T-helper 17 cell (primary cell): ENCODE measurements at regions not wholly inside any gene's neighbourhood (a gene's known extent, or its start where the extent isn't known, plus 50 kb on each side); places are given as distances from the start of the nearest gene placed in this dataset.
"Not testable (repeated sequence)": the region's sequence is repeated elsewhere in the genome, so short reads cannot be mapped to it uniquely, and the experiment has no call there.

ENCODE experiments used
- ATAC-seq: fragments of 150-1000 bp; cut with Tn5 transposase; 2 replicates; pipeline ENCODE4 v1.10.0; 2021; ENCODE audit warnings: mild to moderate bottlenecking, moderate library complexity
- DNase-seq, 3 donors: peaks; one replicate each; pipeline versions ENCODE4 v3.0.0 to v3.0.0-alpha.2; 2020 to 2021
- H3K9me3 ChIP-seq: one replicate; pipeline ENCODE4 v1.7.0; 2013; ENCODE audit warnings: low read length, mild to moderate bottlenecking; ENCODE audit not compliant: control insufficient read depth, poor library complexity, severe bottlenecking
- H3K27ac Mint-ChIP-seq: one replicate; pipeline ENCODE4 v1.8.0; 2022; ENCODE audit warnings: mild to moderate bottlenecking, moderate library complexity, mixed read lengths
- H3K27me3 Mint-ChIP-seq: one replicate; pipeline ENCODE4 v1.8.0; 2022; ENCODE audit warnings: mixed read lengths
- H3K36me3 Mint-ChIP-seq: one replicate; pipeline ENCODE4 v1.8.0; 2022; ENCODE audit warnings: low read depth, mixed read lengths
- H3K4me1 Mint-ChIP-seq: one replicate; pipeline ENCODE4 v1.8.0; 2022; ENCODE audit warnings: mild to moderate bottlenecking, mixed read lengths
- H3K4me3 Mint-ChIP-seq: one replicate; pipeline ENCODE4 v1.8.0; 2022; ENCODE audit warnings: mild to moderate bottlenecking, moderate library complexity, mixed read lengths

- peak overlapping the region; percentile 39 for H3K4me3 Mint-ChIP-seq
- no peaks in the 10 kb centered on the region for H3K27me3 Mint-ChIP-seq
- ATAC-seq (peak; percentile 1), DNase-seq (no peak)
- no peaks in the 10 kb centered on the region for H3K36me3 Mint-ChIP-seq
- peaks cover 57% of the 10 kb centered on the region for H3K4me1 Mint-ChIP-seq
- peak overlapping the region; percentile 98 for H3K27ac Mint-ChIP-seq
- H3K9me3 ChIP-seq = no peaks in the 10 kb centered on the region
These were observed 92.3 kb upstream of the CD44 start for GRCh38 chr11:35046681-35047080.

GRCh38 chr11:35047179-35047578 lies 91.8 kb upstream of the CD44 start:
- no peaks in the 10 kb centered on the region for H3K9me3 ChIP-seq
- H3K36me3 Mint-ChIP-seq = no peaks in the 10 kb centered on the region
- DNase-seq (peak; percentile 26 to 36 (median 30)), ATAC-seq (peak; percentile 77)
- peaks cover 53% of the 10 kb centered on the region for H3K4me1 Mint-ChIP-seq
- no peaks in the 10 kb centered on the region for H3K27me3 Mint-ChIP-seq
- H3K27ac Mint-ChIP-seq = peak overlapping the region; percentile 98
- H3K4me3 Mint-ChIP-seq = peak overlapping the region; percentile 39

GRCh38 chr11:35047769-35048168 lies 91.2 kb upstream of the CD44 start:
- H3K36me3 Mint-ChIP-seq = no peaks in the 10 kb centered on the region
- DNase-seq (no peak), ATAC-seq (no peak)
- H3K9me3 ChIP-seq = no peaks in the 10 kb centered on the region
- H3K4me3 Mint-ChIP-seq = peak overlapping the region; percentile 39
- peak overlapping the region; percentile 98 for H3K27ac Mint-ChIP-seq
- H3K4me1 Mint-ChIP-seq = peaks cover 47% of the 10 kb centered on the region
- H3K27me3 Mint-ChIP-seq = no peaks in the 10 kb centered on the region

GRCh38 chr11:35048346-35048745 lies 90.6 kb upstream of the CD44 start:
- Mint-ChIP-seq H3K4me1 (peaks cover 45% of the 10 kb centered on the region), H3K27ac (peak overlapping the region; percentile 98)
- not testable (repeated sequence) for H3K4me3 Mint-ChIP-seq, ATAC-seq, H3K36me3 Mint-ChIP-seq, H3K9me3 ChIP-seq, H3K27me3 Mint-ChIP-seq, DNase-seq

GRCh38 chr11:35049859-35050531 lies 89.0 kb upstream of the CD44 start:
- no peaks in the 10 kb centered on the region for H3K27me3 Mint-ChIP-seq
- no peaks in the 10 kb centered on the region for H3K36me3 Mint-ChIP-seq
- H3K4me3 Mint-ChIP-seq = peak overlapping the region; percentile 7
- no peak for ATAC-seq
- H3K9me3 ChIP-seq = no peaks in the 10 kb centered on the region
- no peak for DNase-seq
- H3K27ac Mint-ChIP-seq = peak overlapping the region; percentile 98
- peaks cover 40% of the 10 kb centered on the region for H3K4me1 Mint-ChIP-seq

GRCh38 chr11:35050541-35050995 lies 88.4 kb upstream of the CD44 start:
- no peak overlapping the region for H3K4me3 Mint-ChIP-seq
- ATAC-seq (no peak), DNase-seq (no peak)
- no peaks in the 10 kb centered on the region for H3K36me3 Mint-ChIP-seq
- peaks cover 35% of the 10 kb centered on the region for H3K4me1 Mint-ChIP-seq
- H3K27me3 Mint-ChIP-seq = no peaks in the 10 kb centered on the region
- peak overlapping the region; percentile 98 for H3K27ac Mint-ChIP-seq
- H3K9me3 ChIP-seq = no peaks in the 10 kb centered on the region

- Mint-ChIP-seq H3K4me1 (peaks cover 23% of the 10 kb centered on the region), H3K27ac (no peak overlapping the region), H3K27me3 (no peaks in the 10 kb centered on the region), H3K36me3 (no peaks in the 10 kb centered on the region), H3K4me3 (no peak overlapping the region)
- H3K9me3 ChIP-seq = no peaks in the 10 kb centered on the region
- DNase-seq (no peak), ATAC-seq (no peak)
These were observed 82.4 kb upstream of the CD44 start for GRCh38 chr11:35056391-35057093.

- Mint-ChIP-seq H3K27ac (peak overlapping the region; percentile 49), H3K36me3 (no peaks in the 10 kb centered on the region), H3K4me1 (peaks cover 26% of the 10 kb centered on the region), H3K27me3 (no peaks in the 10 kb centered on the region), H3K4me3 (no peak overlapping the region)
- ATAC-seq (peak; percentile 76), DNase-seq (no peak)
- H3K9me3 ChIP-seq = no peaks in the 10 kb centered on the region
These were observed 80.9 kb upstream of the CD44 start for GRCh38 chr11:35057926-35058668.

- H3K9me3 ChIP-seq = no peaks in the 10 kb centered on the region
- peaks cover 26% of the 10 kb centered on the region for H3K4me1 Mint-ChIP-seq
- peak; percentile 52 for ATAC-seq
- no peak overlapping the region for H3K4me3 Mint-ChIP-seq
- no peaks in the 10 kb centered on the region for H3K27me3 Mint-ChIP-seq
- H3K27ac Mint-ChIP-seq = peak overlapping the region; percentile 24
- H3K36me3 Mint-ChIP-seq = no peaks in the 10 kb centered on the region
- DNase-seq = no peak
These were observed 80.1 kb upstream of the CD44 start for GRCh38 chr11:35058669-35059434.

- H3K4me3 Mint-ChIP-seq = no peak overlapping the region
- H3K27ac Mint-ChIP-seq = no peak overlapping the region
- H3K27me3 Mint-ChIP-seq = no peaks in the 10 kb centered on the region
- DNase-seq (no peak), ATAC-seq (no peak)
- H3K4me1 Mint-ChIP-seq = peaks cover 35% of the 10 kb centered on the region
- H3K9me3 ChIP-seq = no peaks in the 10 kb centered on the region
- H3K36me3 Mint-ChIP-seq = no peaks in the 10 kb centered on the region
These were observed 77.2 kb upstream of the CD44 start for GRCh38 chr11:35061516-35062440.

GRCh38 chr11:35063488-35063931 lies 75.5 kb upstream of the CD44 start:
- DNase-seq (no peak), ATAC-seq (no peak)
- Mint-ChIP-seq H3K36me3 (no peaks in the 10 kb centered on the region), H3K4me1 (peaks cover 35% of the 10 kb centered on the region), H3K27me3 (no peaks in the 10 kb centered on the region), H3K27ac (no peak overlapping the region), H3K4me3 (no peak overlapping the region)
- H3K9me3 ChIP-seq = no peaks in the 10 kb centered on the region
